ENCODE measurements at regions not wholly inside any gene's neighbourhood (a gene's known extent, or its start where the extent isn't known, plus 50 kb on each side); places are given as distances from the start of the nearest gene placed in this dataset.

DNA sequence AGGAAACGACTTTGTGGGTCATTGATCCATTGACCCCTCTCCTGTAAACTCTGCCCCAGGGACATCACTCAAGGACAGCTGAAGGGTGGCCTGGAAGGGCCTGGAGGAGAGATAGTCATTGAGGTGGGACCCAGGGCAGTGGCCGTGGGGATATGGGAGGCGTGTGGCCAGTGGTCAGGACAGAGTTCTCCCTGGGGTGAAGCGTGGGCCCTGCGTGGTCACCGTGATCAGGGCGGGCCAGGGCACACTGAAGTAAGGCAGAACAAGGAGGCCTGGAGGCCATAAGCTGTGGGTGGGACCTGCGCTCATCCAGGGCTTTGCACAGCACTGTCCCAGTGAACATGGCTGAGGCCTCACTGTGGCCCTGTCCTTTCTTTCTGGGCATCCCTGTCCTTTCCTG lies 177.9 kb downstream of the ZNF248 start:
- Mint-ChIP-seq H3K36me3 (ENCODE audit: low read depth) (peaks cover 39% of the 10 kb centered on the region), H3K9me3 (peaks cover 96% of the 10 kb centered on the region), H3K27me3 (ENCODE audit: insufficient read depth, low read depth, poor library complexity) (peaks cover 2% of the 10 kb centered on the region), H3K27ac (no peak overlapping the region), H3K4me3 (no peak overlapping the region), H3K4me1 (no peaks in the 10 kb centered on the region)
- Histone ChIP-seq H3K4me2 (no peak overlapping the region), H3K4me3 (no peak overlapping the region), H3K9me2 (ENCODE audit: insufficient read depth) (no peaks in the 10 kb centered on the region), H3K36me3 (ENCODE audit: insufficient read depth) (0 out of 2 replicates have a peak, but pooled peaks cover 3% of the 10 kb centered on the region), H2AFZ (no peak overlapping the region), H3K27me3 (ENCODE audit: insufficient read depth) (no peaks in the 10 kb centered on the region), H3K27ac (ENCODE audit: low read depth) (no peak overlapping the region), H3K4me1 (ENCODE audit: insufficient read depth) (no peaks in the 10 kb centered on the region), H3F3A (replicated peaks; ENCODE audit: low read depth) (no peaks in the 10 kb centered on the region), H3K79me2 (replicated peaks; ENCODE audit: insufficient read depth) (no peaks in the 10 kb centered on the region), H4K20me1 (replicated peaks; ENCODE audit: insufficient read depth) (no peaks in the 10 kb centered on the region)
- no peak for DNase-seq (ENCODE audit: low spot score)
- no peak for ATAC-seq
- TF ChIP-seq ZNF114 (CRISPR knock-in tag; IDR thresholded peaks at IDR 0.05) (no peak), POLR2AphosphoS5 (IDR thresholded peaks at IDR 0.05; ENCODE audit: low read depth) (no peak), EZH2phosphoT487 (IDR thresholded peaks at IDR 0.05; ENCODE audit: unreplicated experiment) (no peak), ZNF331 (CRISPR knock-in tag; IDR thresholded peaks at IDR 0.05; ENCODE audit: low read depth) (no peak), EZH2 (IDR thresholded peaks at IDR 0.05; ENCODE audit: low read depth, unreplicated experiment) (no peak), CREB1 (CRISPR knock-in tag; IDR thresholded peaks at IDR 0.05; ENCODE audit: low read depth) (no peak)
- TF ChIP-seq, protein P1, sequence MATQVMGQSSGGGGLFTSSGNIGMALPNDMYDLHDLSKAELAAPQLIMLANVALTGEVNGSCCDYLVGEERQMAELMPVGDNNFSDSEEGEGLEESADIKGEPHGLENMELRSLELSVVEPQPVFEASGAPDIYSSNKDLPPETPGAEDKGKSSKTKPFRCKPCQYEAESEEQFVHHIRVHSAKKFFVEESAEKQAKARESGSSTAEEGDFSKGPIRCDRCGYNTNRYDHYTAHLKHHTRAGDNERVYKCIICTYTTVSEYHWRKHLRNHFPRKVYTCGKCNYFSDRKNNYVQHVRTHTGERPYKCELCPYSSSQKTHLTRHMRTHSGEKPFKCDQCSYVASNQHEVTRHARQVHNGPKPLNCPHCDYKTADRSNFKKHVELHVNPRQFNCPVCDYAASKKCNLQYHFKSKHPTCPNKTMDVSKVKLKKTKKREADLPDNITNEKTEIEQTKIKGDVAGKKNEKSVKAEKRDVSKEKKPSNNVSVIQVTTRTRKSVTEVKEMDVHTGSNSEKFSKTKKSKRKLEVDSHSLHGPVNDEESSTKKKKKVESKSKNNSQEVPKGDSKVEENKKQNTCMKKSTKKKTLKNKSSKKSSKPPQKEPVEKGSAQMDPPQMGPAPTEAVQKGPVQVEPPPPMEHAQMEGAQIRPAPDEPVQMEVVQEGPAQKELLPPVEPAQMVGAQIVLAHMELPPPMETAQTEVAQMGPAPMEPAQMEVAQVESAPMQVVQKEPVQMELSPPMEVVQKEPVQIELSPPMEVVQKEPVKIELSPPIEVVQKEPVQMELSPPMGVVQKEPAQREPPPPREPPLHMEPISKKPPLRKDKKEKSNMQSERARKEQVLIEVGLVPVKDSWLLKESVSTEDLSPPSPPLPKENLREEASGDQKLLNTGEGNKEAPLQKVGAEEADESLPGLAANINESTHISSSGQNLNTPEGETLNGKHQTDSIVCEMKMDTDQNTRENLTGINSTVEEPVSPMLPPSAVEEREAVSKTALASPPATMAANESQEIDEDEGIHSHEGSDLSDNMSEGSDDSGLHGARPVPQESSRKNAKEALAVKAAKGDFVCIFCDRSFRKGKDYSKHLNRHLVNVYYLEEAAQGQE (IDR thresholded peaks at IDR 0.05; ENCODE audit: unreplicated experiment): no peak
- TF ChIP-seq, protein P2, sequence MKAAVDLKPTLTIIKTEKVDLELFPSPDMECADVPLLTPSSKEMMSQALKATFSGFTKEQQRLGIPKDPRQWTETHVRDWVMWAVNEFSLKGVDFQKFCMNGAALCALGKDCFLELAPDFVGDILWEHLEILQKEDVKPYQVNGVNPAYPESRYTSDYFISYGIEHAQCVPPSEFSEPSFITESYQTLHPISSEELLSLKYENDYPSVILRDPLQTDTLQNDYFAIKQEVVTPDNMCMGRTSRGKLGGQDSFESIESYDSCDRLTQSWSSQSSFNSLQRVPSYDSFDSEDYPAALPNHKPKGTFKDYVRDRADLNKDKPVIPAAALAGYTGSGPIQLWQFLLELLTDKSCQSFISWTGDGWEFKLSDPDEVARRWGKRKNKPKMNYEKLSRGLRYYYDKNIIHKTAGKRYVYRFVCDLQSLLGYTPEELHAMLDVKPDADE (IDR thresholded peaks at IDR 0.05): no peak
- TF ChIP-seq, protein P3, sequence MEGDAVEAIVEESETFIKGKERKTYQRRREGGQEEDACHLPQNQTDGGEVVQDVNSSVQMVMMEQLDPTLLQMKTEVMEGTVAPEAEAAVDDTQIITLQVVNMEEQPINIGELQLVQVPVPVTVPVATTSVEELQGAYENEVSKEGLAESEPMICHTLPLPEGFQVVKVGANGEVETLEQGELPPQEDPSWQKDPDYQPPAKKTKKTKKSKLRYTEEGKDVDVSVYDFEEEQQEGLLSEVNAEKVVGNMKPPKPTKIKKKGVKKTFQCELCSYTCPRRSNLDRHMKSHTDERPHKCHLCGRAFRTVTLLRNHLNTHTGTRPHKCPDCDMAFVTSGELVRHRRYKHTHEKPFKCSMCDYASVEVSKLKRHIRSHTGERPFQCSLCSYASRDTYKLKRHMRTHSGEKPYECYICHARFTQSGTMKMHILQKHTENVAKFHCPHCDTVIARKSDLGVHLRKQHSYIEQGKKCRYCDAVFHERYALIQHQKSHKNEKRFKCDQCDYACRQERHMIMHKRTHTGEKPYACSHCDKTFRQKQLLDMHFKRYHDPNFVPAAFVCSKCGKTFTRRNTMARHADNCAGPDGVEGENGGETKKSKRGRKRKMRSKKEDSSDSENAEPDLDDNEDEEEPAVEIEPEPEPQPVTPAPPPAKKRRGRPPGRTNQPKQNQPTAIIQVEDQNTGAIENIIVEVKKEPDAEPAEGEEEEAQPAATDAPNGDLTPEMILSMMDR (conservative IDR thresholded peaks at IDR 0.05; ENCODE audit: low read depth in 2 of 2): no peak

DNA sequence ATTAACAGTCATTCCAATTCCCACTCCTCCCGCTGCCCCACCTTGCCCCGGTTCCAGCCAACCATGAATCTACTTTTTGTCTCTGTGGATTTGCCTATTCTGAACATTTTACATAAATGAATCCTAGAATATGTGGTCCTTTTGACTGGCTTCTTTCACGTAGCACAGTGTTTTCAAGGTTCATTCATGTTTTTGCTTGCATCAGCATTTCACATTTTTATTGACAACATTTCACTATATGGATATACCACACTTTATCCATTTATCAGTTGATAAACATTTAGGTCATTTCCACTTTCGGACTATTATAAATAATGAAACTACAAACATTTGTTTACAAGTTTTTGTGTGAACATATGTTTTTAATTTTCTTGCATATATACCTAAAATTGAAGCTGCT lies 182.0 kb downstream of the ZNF248 start:
- Mint-ChIP-seq H3K4me3 (no peak overlapping the region), H3K27me3 (ENCODE audit: insufficient read depth, low read depth, poor library complexity) (no peaks in the 10 kb centered on the region), H3K9me3 (peaks cover 93% of the 10 kb centered on the region), H3K36me3 (ENCODE audit: low read depth) (peaks cover 31% of the 10 kb centered on the region), H3K4me1 (no peaks in the 10 kb centered on the region), H3K27ac (no peak overlapping the region)
- no peaks in the 10 kb centered on the region for H3K27me3 ChIP-seq (ENCODE audit: insufficient read depth)
- no peak overlapping the region for H2AFZ ChIP-seq
- H3K79me2 ChIP-seq (replicated peaks; ENCODE audit: insufficient read depth): no peaks in the 10 kb centered on the region
- no peak overlapping the region for H3K4me2 ChIP-seq
- DNase-seq (ENCODE audit: low spot score) (no peak), ATAC-seq (no peak)
- H3K4me1 ChIP-seq (ENCODE audit: insufficient read depth): no peaks in the 10 kb centered on the region
- no peak overlapping the region for H3K27ac ChIP-seq (ENCODE audit: low read depth)
- no peaks in the 10 kb centered on the region for H3F3A ChIP-seq (replicated peaks; ENCODE audit: low read depth)
- H3K36me3 ChIP-seq (ENCODE audit: insufficient read depth): 0 out of 2 replicates have a peak, but pooled peaks cover 3% of the 10 kb centered on the region
- no peaks in the 10 kb centered on the region for H3K9me2 ChIP-seq (ENCODE audit: insufficient read depth)
- no peaks in the 10 kb centered on the region for H4K20me1 ChIP-seq (replicated peaks; ENCODE audit: insufficient read depth)
- no peak overlapping the region for H3K4me3 ChIP-seq
- TF ChIP-seq, protein P4, sequence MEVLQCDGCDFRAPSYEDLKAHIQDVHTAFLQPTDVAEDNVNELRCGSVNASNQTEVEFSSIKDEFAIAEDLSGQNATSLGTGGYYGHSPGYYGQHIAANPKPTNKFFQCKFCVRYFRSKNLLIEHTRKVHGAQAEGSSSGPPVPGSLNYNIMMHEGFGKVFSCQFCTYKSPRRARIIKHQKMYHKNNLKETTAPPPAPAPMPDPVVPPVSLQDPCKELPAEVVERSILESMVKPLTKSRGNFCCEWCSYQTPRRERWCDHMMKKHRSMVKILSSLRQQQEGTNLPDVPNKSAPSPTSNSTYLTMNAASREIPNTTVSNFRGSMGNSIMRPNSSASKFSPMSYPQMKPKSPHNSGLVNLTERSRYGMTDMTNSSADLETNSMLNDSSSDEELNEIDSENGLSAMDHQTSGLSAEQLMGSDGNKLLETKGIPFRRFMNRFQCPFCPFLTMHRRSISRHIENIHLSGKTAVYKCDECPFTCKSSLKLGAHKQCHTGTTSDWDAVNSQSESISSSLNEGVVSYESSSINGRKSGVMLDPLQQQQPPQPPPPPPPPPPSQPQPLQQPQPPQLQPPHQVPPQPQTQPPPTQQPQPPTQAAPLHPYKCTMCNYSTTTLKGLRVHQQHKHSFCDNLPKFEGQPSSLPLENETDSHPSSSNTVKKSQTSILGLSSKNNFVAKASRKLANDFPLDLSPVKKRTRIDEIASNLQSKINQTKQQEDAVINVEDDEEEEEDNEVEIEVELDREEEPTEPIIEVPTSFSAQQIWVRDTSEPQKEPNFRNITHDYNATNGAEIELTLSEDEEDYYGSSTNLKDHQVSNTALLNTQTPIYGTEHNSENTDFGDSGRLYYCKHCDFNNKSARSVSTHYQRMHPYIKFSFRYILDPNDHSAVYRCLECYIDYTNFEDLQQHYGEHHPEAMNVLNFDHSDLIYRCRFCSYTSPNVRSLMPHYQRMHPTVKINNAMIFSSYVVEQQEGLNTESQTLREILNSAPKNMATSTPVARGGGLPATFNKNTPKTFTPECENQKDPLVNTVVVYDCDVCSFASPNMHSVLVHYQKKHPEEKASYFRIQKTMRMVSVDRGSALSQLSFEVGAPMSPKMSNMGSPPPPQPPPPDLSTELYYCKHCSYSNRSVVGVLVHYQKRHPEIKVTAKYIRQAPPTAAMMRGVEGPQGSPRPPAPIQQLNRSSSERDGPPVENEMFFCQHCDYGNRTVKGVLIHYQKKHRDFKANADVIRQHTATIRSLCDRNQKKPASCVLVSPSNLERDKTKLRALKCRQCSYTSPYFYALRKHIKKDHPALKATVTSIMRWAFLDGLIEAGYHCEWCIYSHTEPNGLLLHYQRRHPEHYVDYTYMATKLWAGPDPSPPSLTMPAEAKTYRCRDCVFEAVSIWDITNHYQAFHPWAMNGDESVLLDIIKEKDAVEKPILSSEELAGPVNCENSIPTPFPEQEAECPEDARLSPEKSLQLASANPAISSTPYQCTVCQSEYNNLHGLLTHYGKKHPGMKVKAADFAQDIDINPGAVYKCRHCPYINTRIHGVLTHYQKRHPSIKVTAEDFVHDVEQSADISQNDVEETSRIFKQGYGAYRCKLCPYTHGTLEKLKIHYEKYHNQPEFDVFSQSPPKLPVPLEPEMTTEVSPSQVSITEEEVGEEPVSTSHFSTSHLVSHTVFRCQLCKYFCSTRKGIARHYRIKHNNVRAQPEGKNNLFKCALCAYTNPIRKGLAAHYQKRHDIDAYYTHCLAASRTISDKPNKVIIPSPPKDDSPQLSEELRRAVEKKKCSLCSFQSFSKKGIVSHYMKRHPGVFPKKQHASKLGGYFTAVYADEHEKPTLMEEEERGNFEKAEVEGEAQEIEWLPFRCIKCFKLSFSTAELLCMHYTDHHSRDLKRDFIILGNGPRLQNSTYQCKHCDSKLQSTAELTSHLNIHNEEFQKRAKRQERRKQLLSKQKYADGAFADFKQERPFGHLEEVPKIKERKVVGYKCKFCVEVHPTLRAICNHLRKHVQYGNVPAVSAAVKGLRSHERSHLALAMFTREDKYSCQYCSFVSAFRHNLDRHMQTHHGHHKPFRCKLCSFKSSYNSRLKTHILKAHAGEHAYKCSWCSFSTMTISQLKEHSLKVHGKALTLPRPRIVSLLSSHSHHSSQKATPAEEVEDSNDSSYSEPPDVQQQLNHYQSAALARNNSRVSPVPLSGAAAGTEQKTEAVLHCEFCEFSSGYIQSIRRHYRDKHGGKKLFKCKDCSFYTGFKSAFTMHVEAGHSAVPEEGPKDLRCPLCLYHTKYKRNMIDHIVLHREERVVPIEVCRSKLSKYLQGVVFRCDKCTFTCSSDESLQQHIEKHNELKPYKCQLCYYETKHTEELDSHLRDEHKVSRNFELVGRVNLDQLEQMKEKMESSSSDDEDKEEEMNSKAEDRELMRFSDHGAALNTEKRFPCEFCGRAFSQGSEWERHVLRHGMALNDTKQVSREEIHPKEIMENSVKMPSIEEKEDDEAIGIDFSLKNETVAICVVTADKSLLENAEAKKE (CRISPR knock-in tag; IDR thresholded peaks at IDR 0.05): no peak
